ENCODE measurements at regions not wholly inside any gene's neighbourhood (a gene's known extent, or its start where the extent isn't known, plus 50 kb on each side); places are given as distances from the start of the nearest gene placed in this dataset.

DNA sequence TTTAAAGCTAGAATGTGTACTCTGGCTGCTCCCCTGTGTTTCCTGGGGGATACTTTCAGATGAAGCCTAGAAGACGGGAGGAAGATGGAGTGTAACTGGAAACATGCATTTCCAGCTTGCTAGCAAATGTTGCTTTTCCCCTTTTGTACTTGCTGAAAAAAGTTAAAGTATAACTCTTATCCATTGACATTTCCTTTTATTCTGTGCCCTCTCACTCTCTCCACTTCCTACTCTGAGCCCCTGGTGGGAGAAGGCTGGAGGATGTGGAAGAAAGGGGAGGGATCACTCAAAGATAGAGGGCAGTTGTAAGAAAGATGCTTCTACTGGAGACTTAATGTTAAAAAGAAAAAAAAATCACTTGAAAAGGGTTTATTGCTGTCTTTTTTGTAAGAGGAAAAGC, 396.5 kb downstream of the DTHD1 start:
- H3K27me3 ChIP-seq (replicated peaks in 1 of 7), result no peaks in the 10 kb centered on the region
- no peaks in the 10 kb centered on the region for H3K4me1 ChIP-seq
- TF ChIP-seq POLR2AphosphoS5 (IDR thresholded peaks at IDR 0.05) (no peak), POLR2A (IDR thresholded peaks at IDR 0.05) (no peak)
- TF ChIP-seq, protein P1, sequence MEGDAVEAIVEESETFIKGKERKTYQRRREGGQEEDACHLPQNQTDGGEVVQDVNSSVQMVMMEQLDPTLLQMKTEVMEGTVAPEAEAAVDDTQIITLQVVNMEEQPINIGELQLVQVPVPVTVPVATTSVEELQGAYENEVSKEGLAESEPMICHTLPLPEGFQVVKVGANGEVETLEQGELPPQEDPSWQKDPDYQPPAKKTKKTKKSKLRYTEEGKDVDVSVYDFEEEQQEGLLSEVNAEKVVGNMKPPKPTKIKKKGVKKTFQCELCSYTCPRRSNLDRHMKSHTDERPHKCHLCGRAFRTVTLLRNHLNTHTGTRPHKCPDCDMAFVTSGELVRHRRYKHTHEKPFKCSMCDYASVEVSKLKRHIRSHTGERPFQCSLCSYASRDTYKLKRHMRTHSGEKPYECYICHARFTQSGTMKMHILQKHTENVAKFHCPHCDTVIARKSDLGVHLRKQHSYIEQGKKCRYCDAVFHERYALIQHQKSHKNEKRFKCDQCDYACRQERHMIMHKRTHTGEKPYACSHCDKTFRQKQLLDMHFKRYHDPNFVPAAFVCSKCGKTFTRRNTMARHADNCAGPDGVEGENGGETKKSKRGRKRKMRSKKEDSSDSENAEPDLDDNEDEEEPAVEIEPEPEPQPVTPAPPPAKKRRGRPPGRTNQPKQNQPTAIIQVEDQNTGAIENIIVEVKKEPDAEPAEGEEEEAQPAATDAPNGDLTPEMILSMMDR (IDR thresholded peaks at IDR 0.05 in 8 of 11, conservative IDR thresholded peaks at IDR 0.05 in 3 of 11), result no peak
- no peak overlapping the region for H3K4me3 ChIP-seq
- no peak for DNase-seq
- H3K36me3 ChIP-seq, result no peaks in the 10 kb centered on the region
- WGBS, 5 donors, result 30 to 42% (median 38%) methylated on average over 1 of the region's 1 CpG
- H3K27ac ChIP-seq, result no peak overlapping the region
- intact Hi-C loops (cut with DNase I; ENCODE audit: low total_unique reads), result no loop called here
- H3K9me3 ChIP-seq, result peaks cover 0 to 9% (median 0%) of the 10 kb centered on the region in 8 donors

DNA sequence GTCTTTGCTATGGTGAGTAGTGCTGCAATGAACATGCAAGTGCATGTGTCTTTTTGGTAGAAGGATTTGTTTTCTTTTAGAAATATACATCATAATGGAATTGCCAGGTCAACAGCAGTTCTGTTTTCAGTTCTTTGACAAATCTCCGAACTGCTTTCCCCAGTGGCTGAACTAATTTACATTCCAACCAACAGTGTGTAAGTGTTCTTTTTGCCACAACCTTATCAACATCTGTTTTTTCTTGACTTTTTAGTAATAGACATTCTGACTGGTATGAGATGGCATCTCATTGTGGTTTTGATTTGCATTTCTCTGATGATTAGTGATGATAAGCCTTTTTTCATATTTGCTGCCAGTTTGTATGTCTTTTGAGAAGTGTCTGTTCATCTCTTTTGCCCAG, 406.3 kb downstream of the DTHD1 start:
- no peaks in the 10 kb centered on the region for H3K27me3 ChIP-seq (replicated peaks in 1 of 7)
- no peak overlapping the region for H3K27ac ChIP-seq
- H3K36me3 ChIP-seq, result no peaks in the 10 kb centered on the region
- no peaks in the 10 kb centered on the region for H3K4me1 ChIP-seq
- no peak overlapping the region for H3K4me3 ChIP-seq
- TF ChIP-seq POLR2A (IDR thresholded peaks at IDR 0.05) (no peak), POLR2AphosphoS5 (IDR thresholded peaks at IDR 0.05) (no peak)
- TF ChIP-seq, protein P1 (IDR thresholded peaks at IDR 0.05 in 8 of 11, conservative IDR thresholded peaks at IDR 0.05 in 3 of 11), result no peak
- peaks cover 0 to 36% (median 15%) of the 10 kb centered on the region in 8 donors for H3K9me3 ChIP-seq
- intact Hi-C loops (cut with DNase I; ENCODE audit: low total_unique reads), result no loop called here
- WGBS, 5 donors, result 63 to 80% (median 67%) methylated on average over 1 of the region's 1 CpG
- no peak for DNase-seq

DNA sequence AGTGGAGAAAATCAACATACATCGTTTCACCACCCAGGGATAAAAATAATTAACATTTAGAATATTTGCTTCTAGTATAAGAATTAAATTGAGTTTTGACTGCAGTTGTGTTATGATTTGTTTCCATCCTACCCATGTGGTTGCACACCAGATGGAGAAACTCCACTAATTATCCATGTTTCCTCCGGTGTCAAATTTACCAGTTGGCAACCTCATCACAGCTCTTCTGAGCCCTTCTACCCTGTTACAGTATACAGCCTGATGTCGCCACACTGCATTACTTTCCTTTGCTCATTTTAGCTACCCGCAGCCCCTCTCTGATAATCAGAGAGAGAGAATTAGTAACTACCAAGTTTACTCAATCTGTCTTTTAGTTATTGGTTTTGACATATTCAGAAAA, 411.2 kb downstream of the DTHD1 start:
- WGBS, 5 donors, result 86 to 90% (median 87%) methylated on average over 4 of the region's 4 CpGs
- no peak overlapping the region for H3K27ac ChIP-seq
- no peak for DNase-seq
- no peaks in the 10 kb centered on the region for H3K36me3 ChIP-seq
- H3K4me1 ChIP-seq, result no peaks in the 10 kb centered on the region
- no peak overlapping the region for H3K4me3 ChIP-seq
- intact Hi-C loops (cut with DNase I; ENCODE audit: low total_unique reads), result no loop called here
- peaks cover 0 to 14% (median 7%) of the 10 kb centered on the region in 8 donors for H3K9me3 ChIP-seq
- no peak for TF ChIP-seq POLR2A (IDR thresholded peaks at IDR 0.05)
- H3K27me3 ChIP-seq (replicated peaks in 1 of 7), result no peaks in the 10 kb centered on the region

DNA sequence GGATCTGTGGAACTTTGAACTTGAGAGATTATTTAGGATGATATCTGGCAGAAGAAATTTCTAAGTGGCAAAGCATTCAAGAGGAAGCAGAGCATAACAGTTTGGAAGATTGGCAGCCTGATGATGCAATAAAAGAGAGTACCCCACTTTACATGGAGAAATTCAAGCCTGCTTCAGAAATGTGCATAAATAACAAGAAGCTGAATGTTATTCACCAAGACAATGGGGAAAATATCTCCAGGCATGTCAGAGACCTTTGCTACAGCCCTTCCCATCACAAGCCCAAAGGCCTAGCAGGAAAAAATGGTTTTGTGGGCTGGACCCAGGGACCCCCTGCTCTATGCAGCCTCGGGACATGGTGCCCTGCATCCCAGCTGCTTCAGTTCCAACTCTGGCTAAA, 420.8 kb downstream of the DTHD1 start:
- Histone ChIP-seq H3K4me3 (no peak overlapping the region), H3K36me3 (no peaks in the 10 kb centered on the region), H3K4me1 (no peaks in the 10 kb centered on the region), H3K9me3 (peaks cover 0 to 18% (median 7%) of the 10 kb centered on the region in 8 donors), H3K27me3 (replicated peaks in 1 of 7) (no peaks in the 10 kb centered on the region), H3K27ac (no peak overlapping the region)
- intact Hi-C loops (cut with DNase I; ENCODE audit: low total_unique reads), result no loop called here
- TF ChIP-seq POLR2A (IDR thresholded peaks at IDR 0.05) (no peak), POLR2AphosphoS5 (IDR thresholded peaks at IDR 0.05) (no peak)
- TF ChIP-seq, protein P1 (IDR thresholded peaks at IDR 0.05 in 8 of 11, conservative IDR thresholded peaks at IDR 0.05 in 3 of 11), result no peak
- no peak for DNase-seq
- 40 to 74% (median 66%) methylated on average over 1 of the region's 1 CpG; no CpG with 5 or more reads in 1 of the 5 donors for WGBS, 5 donors

DNA sequence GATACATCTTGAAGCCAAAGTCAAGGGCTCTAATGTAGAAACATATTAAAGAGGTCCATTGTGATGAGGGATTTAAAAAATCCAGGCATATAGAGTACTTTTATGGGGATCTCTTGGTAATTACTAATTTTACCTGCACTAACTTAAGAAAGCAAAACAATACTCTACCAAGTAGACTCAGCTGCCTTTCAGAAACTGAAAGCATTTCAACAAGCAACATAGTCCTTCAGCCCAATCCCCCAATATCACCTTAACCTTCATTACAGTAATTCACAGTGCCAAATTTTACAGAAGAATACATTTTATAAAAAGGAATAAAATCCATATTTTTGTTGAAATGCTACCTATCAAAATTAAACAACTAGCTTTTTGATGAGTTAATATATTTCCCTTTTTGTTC, 422.9 kb downstream of the DTHD1 start:
- no peak for DNase-seq
- intact Hi-C loops (cut with DNase I; ENCODE audit: low total_unique reads), result no loop called here
- TF ChIP-seq, protein P1 (IDR thresholded peaks at IDR 0.05 in 8 of 11, conservative IDR thresholded peaks at IDR 0.05 in 3 of 11), result no peak
- TF ChIP-seq POLR2A (IDR thresholded peaks at IDR 0.05), result no peak
- Histone ChIP-seq H3K36me3 (no peaks in the 10 kb centered on the region), H3K4me3 (no peak overlapping the region), H3K27ac (no peak overlapping the region), H3K4me1 (no peaks in the 10 kb centered on the region), H3K9me3 (peaks cover 0 to 20% (median 7%) of the 10 kb centered on the region in 8 donors), H3K27me3 (replicated peaks in 1 of 7) (no peaks in the 10 kb centered on the region)
